ENCODE measurements at regions not wholly inside any gene's neighbourhood (a gene's known extent, or its start where the extent isn't known, plus 50 kb on each side); places are given as distances from the start of the nearest gene placed in this dataset.

GRCh38 chr18:28820353-28820752 lies 643.4 kb upstream of the CDH2 start:
- FAIRE-seq (no peak), DNase-seq (ENCODE audit: low read depth in 1 of 2, low spot score in 2 of 2) (no peak)
- Histone ChIP-seq H3K27me3 (replicated peaks in 1 of 4; ENCODE audit: control insufficient read depth in 3 of 4, extremely low read depth in 1 of 4, insufficient read depth in 3 of 4, low read length in 3 of 4) (no peaks in the 10 kb centered on the region), H3K9ac (replicated peaks in 1 of 4; ENCODE audit: extremely low read depth in 1 of 4, low read depth in 3 of 4, low read length in 3 of 4) (no peak overlapping the region), H2BK12ac (ENCODE audit: low read depth, low read length) (no peak overlapping the region), H3K79me1 (ENCODE audit: low read depth, low read length) (no peaks in the 10 kb centered on the region), H2BK120ac (replicated peaks; ENCODE audit: low read depth, low read length) (no peak overlapping the region), H3K23me2 (ENCODE audit: low read depth, low read length) (no peaks in the 10 kb centered on the region), H4K91ac (replicated peaks; ENCODE audit: insufficient read length, low read length) (no peak overlapping the region), H4K20me1 (replicated peaks in 1 of 2; ENCODE audit: control insufficient read depth in 1 of 2, insufficient read depth in 2 of 2, low read length in 2 of 2) (no peaks in the 10 kb centered on the region), H3K56ac (replicated peaks; ENCODE audit: insufficient read length, low read depth, low read length) (no peak overlapping the region), H3K4ac (replicated peaks; ENCODE audit: insufficient read length, low read depth, low read length) (no peak overlapping the region), H3K4me3 (ENCODE audit: extremely low read depth in 1 of 4, insufficient read depth in 2 of 4, low read depth in 3 of 4, low read length in 4 of 4) (no peak overlapping the region), H2BK15ac (ENCODE audit: low read length) (no peak overlapping the region), H3K14ac (ENCODE audit: insufficient read length) (no peak overlapping the region), H2BK20ac (ENCODE audit: low read length) (no peak overlapping the region), H4K5ac (ENCODE audit: insufficient read length, low read depth, low read length) (no peak overlapping the region), H2AK5ac (ENCODE audit: low read depth, low read length) (no peak overlapping the region), H3K18ac (ENCODE audit: extremely low read depth, low read length) (no peak overlapping the region), H3K36me3 (ENCODE audit: control insufficient read depth in 2 of 4, insufficient read depth in 4 of 4, low read length in 3 of 4) (no peaks in the 10 kb centered on the region), H3K4me2 (ENCODE audit: insufficient read depth in 1 of 2, low read depth in 2 of 2, low read length in 2 of 2) (no peak overlapping the region), H2BK5ac (ENCODE audit: low read depth, low read length) (no peak overlapping the region), H3K23ac (ENCODE audit: insufficient read length) (no peak overlapping the region), H3K27ac (ENCODE audit: low read depth, low read length) (no peak overlapping the region), H3K4me1 (replicated peaks in 1 of 4; ENCODE audit: control insufficient read depth in 3 of 4, insufficient read depth in 4 of 4, low read length in 3 of 4) (no peaks in the 10 kb centered on the region; a peak in 1 of 7 replicates), H2AFZ (ENCODE audit: low read length) (no peak overlapping the region), H3K79me2 (ENCODE audit: control insufficient read depth in 1 of 2, insufficient read depth in 2 of 2, low read length in 2 of 2) (no peaks in the 10 kb centered on the region), H4K8ac (ENCODE audit: extremely low read depth, insufficient read depth, low read length) (no peak overlapping the region), H3K9me3 (ENCODE audit: insufficient read depth in 2 of 2, low read depth in 1 of 2, low read length in 1 of 2) (no peaks in the 10 kb centered on the region)
- ChIA-PET POLR2A (ENCODE audit: partially characterized antibody) (no interaction called here), CTCF (ENCODE audit: partially characterized antibody) (no interaction called here)
- WGBS, 2 experiments (ENCODE audit: extremely low coverage in 1 of 2, insufficient coverage in 1 of 2, insufficient read length in 1 of 2, insufficient replicate concordance in 2 of 2, low coverage in 1 of 2, low lambda C conversion rate in 2 of 2, missing lambda C conversion rate in 1 of 2) = 78% methylated on average over 1 of the region's 1 CpG; no CpG with 5 or more reads in 1 of the 2 experiments
- TF ChIP-seq CHD2 (IDR thresholded peaks at IDR 0.05; ENCODE audit: low read length) (no peak), RBBP5 (IDR thresholded peaks at IDR 0.05; ENCODE audit: borderline replicate concordance, low read depth, low read length) (no peak), EGR1 (IDR thresholded peaks at IDR 0.05; ENCODE audit: borderline replicate concordance, low read depth, low read length) (no peak), YY1 (IDR thresholded peaks at IDR 0.05; ENCODE audit: low read depth, low read length) (no peak), FOSL1 (IDR thresholded peaks at IDR 0.05; ENCODE audit: insufficient read depth, low read depth, low read length) (no peak), NRF1 (IDR thresholded peaks at IDR 0.05; ENCODE audit: low read depth, low read length) (no peak), POU5F1 (IDR thresholded peaks at IDR 0.05; ENCODE audit: low read depth, low read length) (no peak), GTF2F1 (IDR thresholded peaks at IDR 0.05; ENCODE audit: borderline replicate concordance, low read depth, low read length) (no peak), JUND (IDR thresholded peaks at IDR 0.05; ENCODE audit: low read length) (no peak), EZH2 (IDR thresholded peaks at IDR 0.05; ENCODE audit: low read depth, low read length, severe bottlenecking) (no peak), CBX5 (IDR thresholded peaks at IDR 0.05; ENCODE audit: low read depth, low read length) (no peak), RFX5 (IDR thresholded peaks at IDR 0.05; ENCODE audit: borderline replicate concordance, low read depth, low read length) (no peak), SIN3A (conservative IDR thresholded peaks at IDR 0.05 in 1 of 2, IDR thresholded peaks at IDR 0.05 in 1 of 2; ENCODE audit: low read depth in 1 of 2, low read length in 2 of 2) (no peak), POLR2AphosphoS5 (IDR thresholded peaks at IDR 0.05; ENCODE audit: low read depth, low read length) (no peak)
- TF ChIP-seq, protein P1, sequence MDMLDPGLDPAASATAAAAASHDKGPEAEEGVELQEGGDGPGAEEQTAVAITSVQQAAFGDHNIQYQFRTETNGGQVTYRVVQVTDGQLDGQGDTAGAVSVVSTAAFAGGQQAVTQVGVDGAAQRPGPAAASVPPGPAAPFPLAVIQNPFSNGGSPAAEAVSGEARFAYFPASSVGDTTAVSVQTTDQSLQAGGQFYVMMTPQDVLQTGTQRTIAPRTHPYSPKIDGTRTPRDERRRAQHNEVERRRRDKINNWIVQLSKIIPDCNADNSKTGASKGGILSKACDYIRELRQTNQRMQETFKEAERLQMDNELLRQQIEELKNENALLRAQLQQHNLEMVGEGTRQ (IDR thresholded peaks at IDR 0.05; ENCODE audit: low read length) = no peak
